Activated naive CD4-positive, alpha-beta T cell treated with anti-CD3 and anti-CD28 coated beads, Interleukin-2, amount 10 ng/mL, durations not matched to agents 7 days and 5 days (primary cell): ENCODE measurements at regions not wholly inside any gene's neighbourhood (a gene's known extent, or its start where the extent isn't known, plus 50 kb on each side); places are given as distances from the start of the nearest gene placed in this dataset.
"Not testable (repeated sequence)": the region's sequence is repeated elsewhere in the genome, so short reads cannot be mapped to it uniquely, and the experiment has no call there.

Experiments used
- CTCF ChIA-PET: fragments of 350-600 bp; sonication (Branson Sonifier 250); formaldehyde crosslinking; loops from one replicate; lab custom pipeline; 2021; ENCODE audit warnings: antibody characterized with exemption; lab: Charles Lee
- DNase-seq: peaks from one replicate; pipeline ENCODE4 v3.0.0-alpha.2; 2020
- H3K27ac Mint-ChIP-seq: one replicate; pipeline ENCODE4 v1.8.0; 2021; ENCODE audit warnings: mild to moderate bottlenecking, moderate library complexity, mixed read lengths
- H3K27me3 Mint-ChIP-seq: one replicate; pipeline ENCODE4 v1.8.0; 2021; ENCODE audit warnings: mild to moderate bottlenecking, mixed read lengths
- H3K36me3 Mint-ChIP-seq: one replicate; pipeline ENCODE4 v1.8.0; 2021; ENCODE audit warnings: mixed read lengths
- H3K4me1 Mint-ChIP-seq: one replicate; pipeline ENCODE4 v1.8.0; 2021; ENCODE audit warnings: mixed read lengths
- H3K4me3 Mint-ChIP-seq: one replicate; pipeline ENCODE4 v1.8.0; 2021; ENCODE audit warnings: mild to moderate bottlenecking, moderate library complexity, mixed read lengths
- H3K9me3 Mint-ChIP-seq: one replicate; pipeline ENCODE4 v1.8.0; 2021; ENCODE audit warnings: mixed read lengths

DNA sequence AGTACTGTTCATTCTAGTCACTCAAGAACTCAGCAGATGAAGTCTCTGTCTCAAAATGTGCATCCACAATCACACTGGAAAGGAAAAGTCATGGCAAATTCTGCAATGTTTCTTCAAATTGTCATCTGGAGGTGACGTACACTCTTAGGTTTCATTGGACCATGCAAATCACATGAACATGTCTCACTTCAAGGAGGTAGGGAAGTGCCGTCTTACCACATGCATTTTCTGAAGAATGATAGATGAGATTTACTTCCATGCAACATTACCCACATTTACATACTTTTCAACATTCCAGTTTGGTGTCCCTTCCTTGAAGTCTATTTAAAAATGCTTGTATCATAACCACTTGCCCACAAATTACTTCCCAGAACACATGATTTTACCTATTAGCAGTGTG lies 107.9 kb upstream of the SATB1 start:
- Mint-ChIP-seq H3K9me3 (peaks cover 2% of the 10 kb centered on the region), H3K27me3 (no peaks in the 10 kb centered on the region), H3K4me1 (no peaks in the 10 kb centered on the region), H3K4me3 (no peak overlapping the region), H3K27ac (no peak overlapping the region), H3K36me3 (peaks cover 30% of the 10 kb centered on the region)
- CTCF ChIA-PET = no interaction called here
- DNase-seq = no peak

DNA sequence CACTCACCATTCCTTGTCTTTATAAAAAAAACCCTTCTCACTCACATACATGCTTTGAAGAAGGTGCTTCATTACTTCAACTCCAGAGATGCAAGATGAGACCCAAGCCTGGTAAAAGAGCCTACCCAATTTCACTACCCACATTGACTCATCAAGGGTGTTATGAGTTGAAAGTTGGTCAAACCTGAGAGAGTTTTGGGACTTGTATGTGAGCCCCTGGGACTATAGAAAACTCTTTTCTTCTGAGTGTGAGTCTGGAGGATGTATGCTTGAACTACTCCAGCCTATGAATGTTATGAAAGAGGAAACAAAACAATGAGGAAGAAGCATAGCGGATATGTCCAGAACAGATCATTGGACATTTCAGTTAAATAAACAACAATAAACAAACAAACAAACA lies 106.5 kb upstream of the SATB1 start:
- Mint-ChIP-seq H3K4me1 (peaks cover 5% of the 10 kb centered on the region), H3K27ac (no peak overlapping the region), H3K4me3 (no peak overlapping the region)

DNA sequence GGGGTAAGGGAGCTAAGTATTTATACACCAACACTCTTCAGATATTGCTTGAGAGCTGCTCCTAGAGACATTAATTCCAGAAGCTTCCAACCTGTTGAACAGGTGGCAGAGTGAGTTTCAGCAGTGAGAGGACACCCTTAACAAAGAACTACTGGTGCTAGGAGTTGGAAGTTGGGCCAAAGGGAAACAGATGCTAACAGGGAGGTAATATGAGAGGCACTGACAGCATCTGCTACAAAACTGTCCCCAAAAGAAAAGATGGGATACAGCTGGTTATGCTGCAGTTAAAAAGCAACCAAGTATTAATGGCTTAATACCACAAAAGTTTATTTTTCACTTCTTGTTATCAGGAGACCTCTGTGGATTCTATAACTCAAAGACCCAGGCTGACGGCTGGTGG lies 104.5 kb upstream of the SATB1 start:
- peaks cover 54% of the 10 kb centered on the region for H3K36me3 Mint-ChIP-seq
- H3K4me1 Mint-ChIP-seq = peaks cover 5% of the 10 kb centered on the region
- no peaks in the 10 kb centered on the region for H3K27me3 Mint-ChIP-seq
- no peak overlapping the region for H3K27ac Mint-ChIP-seq
- CTCF ChIA-PET = interaction anchor here (0.5 to 1.2 kb wide), 3 partner anchors 30 to 194 kb away, joined by 3 read pairs; no protein-coding TSS in a partner anchor
- H3K4me3 Mint-ChIP-seq = no peak overlapping the region
- peaks cover 15% of the 10 kb centered on the region for H3K9me3 Mint-ChIP-seq
- no peak for DNase-seq

More for the DNA sequence above, 106.5 kb upstream of the SATB1 start:
- CTCF ChIA-PET = no interaction called here
- Mint-ChIP-seq H3K9me3 (peaks cover 4% of the 10 kb centered on the region), H3K27me3 (no peaks in the 10 kb centered on the region), H3K36me3 (peaks cover 39% of the 10 kb centered on the region)
- DNase-seq = no peak

DNA sequence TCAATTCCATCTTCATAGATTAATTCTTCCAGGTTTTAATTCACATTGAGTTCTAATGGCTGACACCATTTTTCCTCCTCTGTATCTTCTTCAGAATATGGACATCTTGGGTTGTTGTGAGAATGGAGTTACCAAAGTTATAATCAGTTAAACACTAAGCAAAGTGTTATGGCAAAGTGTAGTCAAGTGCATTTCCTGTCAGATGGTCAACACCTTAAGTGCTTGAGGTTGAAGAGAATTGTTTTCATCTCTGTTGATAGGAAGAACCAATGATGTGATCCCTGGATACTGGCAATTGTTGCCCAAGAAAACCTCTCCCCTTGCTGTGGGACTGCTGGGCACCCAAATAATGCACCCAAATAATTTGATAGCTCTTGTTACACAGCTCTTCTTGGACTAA lies 102.6 kb upstream of the SATB1 start:
- Mint-ChIP-seq H3K4me1 (peaks cover 5% of the 10 kb centered on the region), H3K9me3 (peaks cover 17% of the 10 kb centered on the region), H3K36me3 (peaks cover 56% of the 10 kb centered on the region), H3K4me3 (no peak overlapping the region), H3K27ac (no peak overlapping the region), H3K27me3 (no peaks in the 10 kb centered on the region)
- CTCF ChIA-PET = interaction anchor here (0.6 to 1.1 kb wide), 2 partner anchors 232 to 236 kb away, joined by 3 read pairs; no protein-coding TSS in a partner anchor
- DNase-seq = no peak

DNA sequence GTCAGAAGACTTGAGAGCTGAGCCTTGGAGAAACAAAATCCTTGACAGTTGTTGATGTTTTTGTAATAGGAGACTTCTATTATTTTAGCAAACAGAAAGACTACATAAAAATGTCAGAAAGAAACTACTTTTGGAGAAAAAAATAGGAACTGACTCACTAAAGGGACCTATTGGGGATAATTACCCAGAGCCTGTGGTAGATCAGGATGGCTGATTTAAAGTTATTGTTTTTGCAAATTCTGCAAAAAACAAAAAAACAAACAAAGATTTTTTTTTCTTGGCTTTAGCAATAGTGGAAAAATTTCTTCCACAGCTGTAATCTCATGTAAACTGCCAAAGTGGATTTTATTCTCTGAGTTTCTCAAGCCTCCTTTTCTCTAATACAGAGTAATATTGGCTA lies 101.5 kb upstream of the SATB1 start:
- DNase-seq = no peak
- CTCF ChIA-PET = interaction anchor here (0.6 kb wide), 1 partner anchor 30 kb away, joined by 3 read pairs; no protein-coding TSS in a partner anchor
- H3K4me1 Mint-ChIP-seq = peaks cover 5% of the 10 kb centered on the region
- H3K9me3 Mint-ChIP-seq = peaks cover 20% of the 10 kb centered on the region
- no peak overlapping the region for H3K4me3 Mint-ChIP-seq
- peaks cover 54% of the 10 kb centered on the region for H3K36me3 Mint-ChIP-seq
- H3K27ac Mint-ChIP-seq = no peak overlapping the region
- no peaks in the 10 kb centered on the region for H3K27me3 Mint-ChIP-seq

DNA sequence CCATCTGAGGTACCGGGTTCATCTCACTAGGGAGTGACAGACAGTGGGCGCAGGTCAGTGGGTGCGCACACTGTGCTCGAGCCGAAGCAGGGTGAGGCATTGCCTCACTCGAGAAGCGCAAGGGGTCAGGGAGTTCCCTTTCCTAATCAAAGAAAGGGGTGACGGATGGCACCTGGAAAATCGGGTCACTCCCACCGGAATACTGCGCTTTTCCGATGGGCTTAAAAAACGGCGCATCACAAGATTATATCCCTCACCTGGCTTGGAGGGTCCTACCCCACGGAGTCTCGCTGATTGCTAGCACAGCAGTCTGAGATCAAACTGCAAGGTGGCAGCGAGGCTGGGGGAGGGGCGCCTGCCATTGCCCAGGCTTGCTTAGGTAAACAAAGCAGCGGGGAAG lies 91.0 kb upstream of the SATB1 start:
- peaks cover 21% of the 10 kb centered on the region for H3K36me3 Mint-ChIP-seq
- H3K27me3 Mint-ChIP-seq = not testable (repeated sequence)

DNA sequence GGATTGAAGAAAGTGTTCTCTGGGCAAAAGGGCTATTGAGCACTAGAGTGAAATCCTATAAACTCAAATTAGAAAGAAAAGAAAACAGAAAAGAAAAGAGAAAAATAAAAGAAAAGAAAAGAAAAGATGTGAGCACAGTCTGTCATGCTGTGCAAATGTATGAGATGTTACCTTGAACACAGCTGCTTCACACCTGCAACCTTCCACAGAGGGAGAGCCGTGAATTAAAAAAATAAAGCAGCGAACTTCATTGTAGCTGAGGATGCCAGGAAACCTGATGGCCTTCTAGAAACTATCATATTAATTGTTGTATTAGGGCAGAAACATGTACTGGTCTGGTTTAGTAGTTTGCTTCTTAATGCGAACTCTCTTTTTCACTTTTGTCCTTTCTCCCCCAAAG lies 88.0 kb upstream of the SATB1 start:
- Mint-ChIP-seq H3K4me1 (peaks cover 15% of the 10 kb centered on the region), H3K9me3 (peaks cover 10% of the 10 kb centered on the region), H3K4me3 (no peak overlapping the region), H3K36me3 (peaks cover 34% of the 10 kb centered on the region), H3K27ac (no peak overlapping the region), H3K27me3 (no peaks in the 10 kb centered on the region)
- no peak for DNase-seq
- CTCF ChIA-PET = no interaction called here

More for the DNA sequence above, 91.0 kb upstream of the SATB1 start:
- peaks cover 11% of the 10 kb centered on the region for H3K4me1 Mint-ChIP-seq
- H3K9me3 Mint-ChIP-seq, H3K27ac Mint-ChIP-seq, H3K4me3 Mint-ChIP-seq, DNase-seq, CTCF ChIA-PET: not testable (repeated sequence)

DNA sequence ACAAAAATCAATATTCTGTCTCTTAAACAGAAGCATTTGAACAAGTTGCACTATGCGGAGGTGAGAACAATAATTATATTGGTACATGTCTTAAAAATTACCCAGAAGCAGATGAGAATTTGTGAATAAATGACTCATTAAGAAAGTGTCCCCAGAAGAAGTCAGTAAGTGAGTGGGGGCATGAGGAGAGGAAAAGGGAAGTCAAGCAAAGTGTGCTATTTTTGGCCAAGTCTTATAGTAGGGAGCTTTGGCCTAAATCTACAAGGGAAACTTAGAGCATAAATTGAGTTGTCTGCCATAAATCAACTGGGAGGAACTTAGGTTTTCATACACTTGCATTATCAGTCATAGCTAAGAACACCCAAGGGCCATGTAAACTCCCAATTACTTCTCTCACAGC lies 86.9 kb upstream of the SATB1 start:
- no peaks in the 10 kb centered on the region for H3K27me3 Mint-ChIP-seq
- CTCF ChIA-PET = no interaction called here
- no peak overlapping the region for H3K4me3 Mint-ChIP-seq
- peaks cover 38% of the 10 kb centered on the region for H3K36me3 Mint-ChIP-seq
- H3K4me1 Mint-ChIP-seq = peaks cover 15% of the 10 kb centered on the region
- no peak for DNase-seq
- peaks cover 10% of the 10 kb centered on the region for H3K9me3 Mint-ChIP-seq
- H3K27ac Mint-ChIP-seq = no peak overlapping the region

DNA sequence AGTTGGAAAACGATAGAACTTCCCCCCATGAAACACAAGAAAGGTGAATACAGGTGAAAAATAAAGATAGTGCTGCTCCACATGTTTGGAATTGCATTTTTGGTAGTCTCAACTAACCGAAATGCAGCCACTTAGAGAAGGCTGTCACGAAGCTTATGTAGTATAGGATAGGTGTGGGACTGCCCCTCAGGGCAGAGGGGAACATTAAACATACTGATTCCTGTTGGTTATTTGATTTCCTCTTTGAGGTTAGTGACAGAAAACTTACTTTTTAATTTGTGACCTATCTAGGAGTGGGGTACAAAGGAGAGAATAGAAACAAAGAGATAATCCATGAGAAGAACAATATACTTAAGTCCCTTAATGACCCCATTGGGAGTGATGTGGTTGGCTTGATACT lies 85.8 kb upstream of the SATB1 start:
- H3K4me3 Mint-ChIP-seq = no peak overlapping the region
- no peak overlapping the region for H3K27ac Mint-ChIP-seq
- no peak for DNase-seq
- CTCF ChIA-PET = no interaction called here
- H3K4me1 Mint-ChIP-seq = peaks cover 15% of the 10 kb centered on the region
- peaks cover 10% of the 10 kb centered on the region for H3K9me3 Mint-ChIP-seq
- H3K27me3 Mint-ChIP-seq = no peaks in the 10 kb centered on the region
- H3K36me3 Mint-ChIP-seq = peaks cover 43% of the 10 kb centered on the region

DNA sequence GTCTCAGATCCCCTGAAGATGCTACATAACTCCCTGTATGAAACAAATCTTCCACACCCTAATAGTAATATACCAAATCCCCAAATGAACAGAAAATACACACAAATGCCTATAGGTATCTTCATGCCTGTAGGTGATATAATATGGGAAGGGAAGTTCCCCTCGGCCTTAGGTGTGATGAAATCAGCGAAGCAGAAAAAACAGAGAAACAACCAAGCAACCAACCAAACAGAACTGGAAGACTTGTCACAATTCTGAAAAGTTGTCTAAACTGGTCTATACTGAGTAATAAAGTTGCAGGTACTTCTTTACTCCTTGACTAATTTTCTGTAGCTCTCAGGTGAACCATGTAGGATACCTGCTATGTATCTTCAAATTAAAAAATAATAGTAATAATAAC lies 82.2 kb upstream of the SATB1 start:
- Mint-ChIP-seq H3K9me3 (peaks cover 10% of the 10 kb centered on the region), H3K27ac (no peak overlapping the region), H3K4me1 (peaks cover 15% of the 10 kb centered on the region), H3K4me3 (no peak overlapping the region), H3K36me3 (peaks cover 39% of the 10 kb centered on the region), H3K27me3 (no peaks in the 10 kb centered on the region)
- CTCF ChIA-PET = no interaction called here
- no peak for DNase-seq

DNA sequence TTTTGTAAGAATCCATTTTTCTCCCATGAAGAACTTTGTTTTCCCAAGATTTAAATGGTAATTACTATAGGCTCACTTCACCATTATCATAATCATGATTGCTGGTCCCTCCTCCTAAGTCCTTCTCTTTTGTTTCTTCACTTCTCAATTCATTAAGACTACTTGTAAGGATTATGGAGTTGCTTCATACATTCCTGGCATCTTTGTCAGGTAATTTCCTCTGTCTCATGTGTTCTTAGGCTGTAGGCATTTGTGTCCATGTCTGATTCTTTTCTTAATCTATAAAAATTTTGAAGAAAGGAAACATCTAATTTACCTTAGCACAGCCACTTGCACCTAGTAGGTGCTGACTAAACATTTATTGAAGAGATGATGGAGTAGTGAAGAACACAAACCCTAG lies 79.9 kb upstream of the SATB1 start:
- Mint-ChIP-seq H3K27me3 (no peaks in the 10 kb centered on the region), H3K36me3 (peaks cover 24% of the 10 kb centered on the region), H3K9me3 (peaks cover 8% of the 10 kb centered on the region), H3K4me3 (no peak overlapping the region), H3K27ac (no peak overlapping the region), H3K4me1 (peaks cover 15% of the 10 kb centered on the region)
- CTCF ChIA-PET = no interaction called here
- DNase-seq = no peak

DNA sequence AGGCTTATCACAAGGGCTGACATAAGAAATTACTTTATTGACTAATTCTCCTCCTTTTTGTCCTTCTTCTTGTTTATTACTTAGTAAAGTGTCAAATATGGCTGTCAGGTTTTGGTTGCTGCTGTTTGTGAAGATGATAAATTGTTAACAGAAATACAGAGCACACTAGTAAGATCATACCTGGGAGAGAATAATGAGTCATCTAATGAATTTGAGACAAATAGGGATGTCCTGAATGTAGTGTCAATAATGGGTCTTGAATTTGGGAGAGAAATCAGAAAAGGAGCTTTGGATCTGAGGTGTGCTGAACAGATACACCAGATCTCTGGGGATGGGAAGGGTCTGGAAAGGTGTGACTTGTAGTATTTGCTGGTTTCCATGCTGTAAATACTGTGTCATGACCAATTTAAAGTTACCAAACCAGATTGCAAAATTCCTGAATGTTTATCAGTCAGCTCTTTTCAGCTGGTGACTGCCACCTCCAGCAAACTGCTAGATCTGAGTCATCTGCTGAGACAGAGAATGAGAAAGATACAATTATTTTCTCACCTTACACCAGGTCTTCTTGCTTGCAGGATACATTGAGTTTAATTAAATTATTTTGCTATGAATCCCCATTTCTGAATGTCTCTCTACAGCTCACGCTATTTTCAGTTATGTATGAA lies 76.7 kb upstream of the SATB1 start:
- H3K27ac Mint-ChIP-seq = no peak overlapping the region
- H3K36me3 Mint-ChIP-seq = peaks cover 25% of the 10 kb centered on the region
- DNase-seq = no peak
- peaks cover 3% of the 10 kb centered on the region for H3K9me3 Mint-ChIP-seq
- CTCF ChIA-PET = no interaction called here
- peaks cover 37% of the 10 kb centered on the region for H3K4me1 Mint-ChIP-seq
- H3K4me3 Mint-ChIP-seq = no peak overlapping the region
- no peaks in the 10 kb centered on the region for H3K27me3 Mint-ChIP-seq

DNA sequence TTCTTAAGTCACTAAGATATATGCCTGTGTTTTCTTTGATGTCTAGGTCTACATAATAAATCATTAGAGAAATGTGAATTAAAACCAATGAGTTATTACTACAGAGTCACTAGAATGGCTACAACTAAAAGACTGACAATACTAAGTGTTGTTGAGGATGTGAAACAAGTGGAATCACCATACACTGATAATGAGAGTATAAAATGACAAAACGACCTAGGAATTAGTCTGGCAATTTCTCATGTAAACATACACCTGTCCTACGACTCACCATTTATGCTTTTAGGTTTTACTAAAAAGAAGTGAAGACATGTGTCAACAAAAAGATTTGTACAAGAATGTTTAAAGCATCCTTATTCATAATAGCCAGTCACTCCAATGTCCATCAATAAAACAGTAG lies 75.2 kb upstream of the SATB1 start:
- DNase-seq = no peak
- Mint-ChIP-seq H3K36me3 (peaks cover 27% of the 10 kb centered on the region), H3K27ac (no peak overlapping the region), H3K4me3 (no peak overlapping the region), H3K9me3 (peaks cover 4% of the 10 kb centered on the region), H3K27me3 (no peaks in the 10 kb centered on the region), H3K4me1 (peaks cover 37% of the 10 kb centered on the region)
- CTCF ChIA-PET = no interaction called here

DNA sequence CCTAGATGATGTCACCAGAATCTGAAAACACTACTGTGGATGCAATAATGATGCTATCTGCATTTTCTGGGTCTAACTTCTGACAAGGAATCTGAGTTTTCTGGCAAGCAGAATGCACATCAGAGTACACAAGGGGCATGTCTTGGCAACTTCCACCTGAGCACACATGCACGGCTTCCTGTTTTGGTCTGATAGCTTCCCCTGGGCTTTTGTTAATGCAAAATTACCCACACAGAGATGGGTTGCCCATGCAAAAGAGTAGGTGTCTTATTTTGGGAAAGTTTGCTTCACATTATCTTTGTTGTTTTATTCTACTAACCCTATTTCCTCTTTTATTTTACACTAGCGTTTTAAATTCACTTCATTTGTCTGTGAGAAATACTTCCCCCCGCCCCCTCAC lies 74.2 kb upstream of the SATB1 start:
- Mint-ChIP-seq H3K4me3 (no peak overlapping the region), H3K27ac (peak overlapping the region; percentile 69), H3K4me1 (peaks cover 37% of the 10 kb centered on the region), H3K9me3 (peaks cover 10% of the 10 kb centered on the region), H3K27me3 (no peaks in the 10 kb centered on the region), H3K36me3 (peaks cover 33% of the 10 kb centered on the region)
- peak; percentile 38 for DNase-seq
- CTCF ChIA-PET = no interaction called here

DNA sequence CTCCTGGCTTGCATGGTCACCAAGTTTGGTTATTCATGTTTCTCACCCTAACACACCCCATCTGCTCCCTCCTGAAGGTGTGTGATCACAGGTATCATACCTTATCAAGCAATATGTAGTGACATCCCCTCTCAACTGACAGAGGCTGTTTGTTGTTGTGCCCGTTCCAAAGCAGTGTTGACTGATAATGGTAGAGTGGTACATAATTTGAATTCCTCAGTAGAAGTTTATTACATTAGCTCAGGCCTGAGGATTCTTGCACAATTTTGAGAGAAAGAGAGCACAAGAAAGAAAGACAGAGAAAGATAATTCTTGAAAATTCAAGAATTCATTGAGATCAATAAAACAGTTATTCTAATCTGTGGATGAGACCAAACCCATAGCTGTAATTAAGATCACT lies 69.1 kb upstream of the SATB1 start:
- Mint-ChIP-seq H3K27me3 (no peaks in the 10 kb centered on the region), H3K4me1 (peaks cover 40% of the 10 kb centered on the region), H3K36me3 (peaks cover 54% of the 10 kb centered on the region), H3K4me3 (no peak overlapping the region), H3K9me3 (peaks cover 14% of the 10 kb centered on the region), H3K27ac (no peak overlapping the region)
- no peak for DNase-seq
- CTCF ChIA-PET = no interaction called here
